T-cell (primary cell): ENCODE measurements at regions not wholly inside any gene's neighbourhood (a gene's known extent, or its start where the extent isn't known, plus 50 kb on each side); places are given as distances from the start of the nearest gene placed in this dataset.

Experiments used
- ATAC-seq, 4 experiments: fragments of 200-7000 bp in 3 of 4; fragments of 150-1000 bp in 1 of 4; cut with Tn5 transposase; replicated peaks in 1 of 4; 1 replicate in 3 of 4; 2 replicates in 1 of 4; pipeline ENCODE4 v1.10.0; 2021; ENCODE audit warnings: moderate library complexity in 3 of 4, mild to moderate bottlenecking in 2 of 4, moderate number of reproducible peaks in 1 of 4
- CTCF ChIA-PET, 2 donors: fragments of 300-600 bp; sonication (Branson Sonifier 250); formaldehyde crosslinking; loops; one replicate each; lab custom pipeline; 2022; ENCODE audit warnings: antibody characterized with exemption in 2 of 2; lab: Charles Lee
- POLR2A ChIA-PET, 2 donors: fragments of 300-600 bp; sonication (Branson Sonifier 250); formaldehyde crosslinking; loops; one replicate each; lab custom pipeline; 2022; ENCODE audit warnings: antibody characterized with exemption in 2 of 2; lab: Charles Lee
- DNase-seq, 35 experiments: peaks; one replicate each; pipeline versions ENCODE4 v3.0.0 to v3.0.0-alpha.2; 2013 to 2023
- H3K27ac ChIP-seq: one replicate; pipeline ENCODE4 v1.5.1; 2013; ENCODE audit warnings: low read length
- H3K27me3 ChIP-seq, 2 experiments: replicated peaks in 1 of 2; 1 replicate in 1 of 2; 2 replicates in 1 of 2; pipeline versions ENCODE4 v1.6.1 to v1.7.0; 2013; ENCODE audit warnings: low read length in 1 of 2, mixed read lengths in 1 of 2; ENCODE audit not compliant: control insufficient read depth in 2 of 2, insufficient read depth in 2 of 2; ENCODE audit errors: extremely low read depth in 1 of 2
- H3K36me3 ChIP-seq, 2 donors: 1 replicate in 1 of 2; 2 replicates in 1 of 2; pipeline versions ENCODE4 v1.6.1 to v1.7.0; 2013; ENCODE audit warnings: low read length in 1 of 2; ENCODE audit not compliant: control insufficient read depth in 2 of 2, insufficient read depth in 1 of 2; ENCODE audit errors: extremely low read depth in 1 of 2
- H3K4me1 ChIP-seq, 2 experiments: 1 replicate in 1 of 2; 2 replicates in 1 of 2; pipeline versions ENCODE4 v1.6.1 to v1.7.0; 2013; ENCODE audit warnings: low read length in 2 of 2, mixed read lengths in 1 of 2; ENCODE audit not compliant: insufficient read depth in 2 of 2, control insufficient read depth in 1 of 2; ENCODE audit errors: extremely low read depth in 1 of 2
- H3K4me3 ChIP-seq, 2 donors: 1 replicate in 1 of 2; 2 replicates in 1 of 2; pipeline versions ENCODE4 v1.5.1 to v1.7.0; 2013; ENCODE audit warnings: mild to moderate bottlenecking in 2 of 2, low read length in 1 of 2, moderate library complexity in 1 of 2; ENCODE audit not compliant: control insufficient read depth in 1 of 2; ENCODE audit errors: extremely low read depth in 1 of 2
- H3K9me3 ChIP-seq: 2 replicates; pipeline ENCODE4 v1.7.0; 2013
- H3K27ac Mint-ChIP-seq, 2 donors: one replicate each; pipeline ENCODE4 v1.8.0; 2020 to 2021; ENCODE audit warnings: mild to moderate bottlenecking in 2 of 2, mixed read lengths in 2 of 2
- H3K27me3 Mint-ChIP-seq, 2 donors: one replicate each; pipeline ENCODE4 v1.8.0; 2021 to 2022; ENCODE audit warnings: mixed read lengths in 2 of 2
- H3K36me3 Mint-ChIP-seq: one replicate; pipeline ENCODE4 v1.8.0; 2021; ENCODE audit warnings: mixed read lengths
- H3K4me1 Mint-ChIP-seq, 3 donors: one replicate each; pipeline ENCODE4 v1.8.0; 2020 to 2022; ENCODE audit warnings: mixed read lengths in 3 of 3, mild to moderate bottlenecking in 1 of 3
- H3K4me3 Mint-ChIP-seq, 3 donors: one replicate each; pipeline ENCODE4 v1.8.0; 2020 to 2022; ENCODE audit warnings: mild to moderate bottlenecking in 3 of 3, mixed read lengths in 3 of 3, moderate library complexity in 3 of 3
- H3K9me3 Mint-ChIP-seq, 3 donors: one replicate each; pipeline ENCODE4 v1.8.0; 2020 to 2022; ENCODE audit warnings: mixed read lengths in 3 of 3
- WGBS: methylation state at CpG from one replicate; pipeline ENCODE4 v1.1.5; 2013; ENCODE audit warnings: missing lambda C conversion rate; ENCODE audit not compliant: insufficient coverage; 5-methylcytosine and 5-hydroxymethylcytosine counted together

GRCh38 chr5:21665524-21665923 is 1187.6 kb downstream of the CDH12 start:
- no CpG with 5 or more reads among the region's 2 CpGs for WGBS
- ATAC-seq (no peak), DNase-seq (no peak)
- Histone ChIP-seq H3K27me3 (no peaks in the 10 kb centered on the region), H3K4me1 (no peaks in the 10 kb centered on the region), H3K4me3 (no peak overlapping the region), H3K27ac (no peak overlapping the region), H3K36me3 (no peaks in the 10 kb centered on the region), H3K9me3 (no peaks in the 10 kb centered on the region)
- no peak overlapping the region for H3K27ac Mint-ChIP-seq
- H3K4me3 Mint-ChIP-seq = no peak overlapping the region
- CTCF ChIA-PET = no interaction called here
- no peaks in the 10 kb centered on the region for H3K36me3 Mint-ChIP-seq
- POLR2A ChIA-PET = no interaction called here
- peaks cover 16 to 28% (median 17%) of the 10 kb centered on the region in 3 donors for H3K9me3 Mint-ChIP-seq
- no peaks in the 10 kb centered on the region for H3K4me1 Mint-ChIP-seq
- no peaks in the 10 kb centered on the region for H3K27me3 Mint-ChIP-seq

DNA sequence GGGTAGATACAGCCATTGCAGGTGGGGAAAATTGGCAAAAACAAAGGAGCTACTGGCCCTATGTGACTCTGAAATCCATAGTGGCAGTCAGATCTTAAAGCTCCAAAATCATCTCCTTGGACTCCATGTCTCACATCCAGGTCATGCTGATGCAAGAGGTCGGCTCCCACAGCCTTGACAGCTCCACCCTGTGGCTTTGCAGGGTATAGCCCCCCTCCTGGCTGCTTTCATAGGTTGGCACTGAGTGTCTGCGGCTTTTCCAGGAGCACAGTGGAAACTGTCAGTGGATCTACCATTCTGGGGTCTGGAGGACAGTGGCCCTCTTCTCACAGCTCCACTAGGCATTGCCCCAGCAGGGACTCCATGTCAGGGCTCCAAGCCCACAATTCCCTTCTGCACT is 1190.1 kb downstream of the CDH12 start:
- Mint-ChIP-seq H3K9me3 (peaks cover 16 to 41% (median 18%) of the 10 kb centered on the region in 3 donors), H3K4me3 (no peak overlapping the region), H3K36me3 (no peaks in the 10 kb centered on the region), H3K27me3 (no peaks in the 10 kb centered on the region), H3K27ac (no peak overlapping the region), H3K4me1 (no peaks in the 10 kb centered on the region)
- H3K4me3 ChIP-seq = no peak overlapping the region
- no peaks in the 10 kb centered on the region for H3K27me3 ChIP-seq
- 45% methylated on average over 2 of the region's 2 CpGs for WGBS
- no peaks in the 10 kb centered on the region for H3K9me3 ChIP-seq
- H3K36me3 ChIP-seq = no peaks in the 10 kb centered on the region
- CTCF ChIA-PET = no interaction called here
- H3K27ac ChIP-seq = no peak overlapping the region
- DNase-seq (no peak), ATAC-seq (no peak)
- POLR2A ChIA-PET = no interaction called here
- H3K4me1 ChIP-seq = no peaks in the 10 kb centered on the region

DNA sequence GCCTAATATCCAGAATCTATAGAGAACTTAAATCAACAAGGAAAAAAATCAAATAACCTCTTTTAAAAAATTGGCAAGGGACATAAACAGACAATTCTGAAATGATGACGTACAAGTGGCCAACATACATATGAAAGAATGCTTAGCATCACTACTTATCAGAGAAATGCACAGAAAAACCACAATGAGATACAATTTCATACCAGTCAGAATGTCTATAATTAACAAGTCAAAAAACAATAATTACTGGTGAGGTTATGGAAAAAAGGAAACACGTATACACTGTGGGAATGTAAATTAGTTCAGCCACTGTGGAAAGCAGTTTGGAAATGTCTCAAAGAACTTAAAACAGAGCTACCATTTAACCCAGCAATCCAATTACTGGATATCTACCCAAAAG is 1192.0 kb downstream of the CDH12 start:
- H3K4me1 ChIP-seq = no peaks in the 10 kb centered on the region
- no peaks in the 10 kb centered on the region for H3K9me3 ChIP-seq
- no peak overlapping the region for H3K27ac ChIP-seq
- ATAC-seq = no peak
- Mint-ChIP-seq H3K4me3 (no peak overlapping the region), H3K9me3 (peaks cover 16 to 41% (median 18%) of the 10 kb centered on the region in 3 donors), H3K27me3 (no peaks in the 10 kb centered on the region), H3K36me3 (no peaks in the 10 kb centered on the region), H3K4me1 (no peaks in the 10 kb centered on the region), H3K27ac (no peak overlapping the region)
- H3K36me3 ChIP-seq = no peaks in the 10 kb centered on the region
- H3K4me3 ChIP-seq = no peak overlapping the region
- ChIA-PET CTCF (no interaction called here), POLR2A (no interaction called here)
- H3K27me3 ChIP-seq = no peaks in the 10 kb centered on the region
- no CpG with 5 or more reads among the region's 2 CpGs for WGBS
- no peak for DNase-seq

DNA sequence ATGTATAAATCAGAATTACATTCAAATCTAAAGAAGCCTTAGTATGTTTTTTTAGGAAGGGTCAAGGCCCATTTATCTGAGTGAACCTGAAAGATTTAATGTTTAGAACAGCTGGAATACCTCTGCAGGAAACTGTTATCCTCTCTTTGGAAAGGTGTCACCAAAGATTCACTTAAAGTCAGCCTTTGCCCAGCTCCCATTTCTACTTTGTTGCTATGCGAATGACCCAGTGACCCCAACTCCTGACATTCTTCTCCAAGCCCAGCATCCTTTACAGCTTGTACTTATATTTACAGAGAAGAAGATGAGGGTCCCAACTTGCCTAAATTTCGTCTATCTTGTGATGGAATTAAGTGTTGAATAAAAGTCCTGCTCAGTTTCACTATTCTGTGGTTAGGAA is 1198.6 kb downstream of the CDH12 start:
- Mint-ChIP-seq H3K9me3 (peaks cover 0 to 14% (median 3%) of the 10 kb centered on the region in 3 donors), H3K27ac (no peak overlapping the region), H3K36me3 (no peaks in the 10 kb centered on the region), H3K4me1 (no peaks in the 10 kb centered on the region), H3K27me3 (no peaks in the 10 kb centered on the region), H3K4me3 (no peak overlapping the region)
- Histone ChIP-seq H3K27ac (no peak overlapping the region), H3K4me3 (no peak overlapping the region), H3K4me1 (no peaks in the 10 kb centered on the region), H3K36me3 (no peaks in the 10 kb centered on the region), H3K27me3 (no peaks in the 10 kb centered on the region), H3K9me3 (no peaks in the 10 kb centered on the region)
- ChIA-PET CTCF (no interaction called here), POLR2A (no interaction called here)
- no peak for DNase-seq
- ATAC-seq = no peak
- 17% methylated on average over 1 of the region's 2 CpGs for WGBS

- no peak for ATAC-seq
- Histone ChIP-seq H3K36me3 (no peaks in the 10 kb centered on the region), H3K4me3 (no peak overlapping the region), H3K27ac (no peak overlapping the region), H3K9me3 (no peaks in the 10 kb centered on the region), H3K4me1 (no peaks in the 10 kb centered on the region), H3K27me3 (no peaks in the 10 kb centered on the region)
- H3K27me3 Mint-ChIP-seq = no peaks in the 10 kb centered on the region
- no peak for DNase-seq
- H3K4me3 Mint-ChIP-seq = no peak overlapping the region
- peaks cover 3 to 4% (median 4%) of the 10 kb centered on the region in 3 donors for H3K9me3 Mint-ChIP-seq
- ChIA-PET CTCF (no interaction called here), POLR2A (no interaction called here)
- no peaks in the 10 kb centered on the region for H3K4me1 Mint-ChIP-seq
- no CpG with 5 or more reads among the region's 3 CpGs for WGBS
- no peak overlapping the region for H3K27ac Mint-ChIP-seq
- H3K36me3 Mint-ChIP-seq = no peaks in the 10 kb centered on the region
Observed at GRCh38 chr5:21649969-21650368, 1203.2 kb downstream of the CDH12 start.

DNA sequence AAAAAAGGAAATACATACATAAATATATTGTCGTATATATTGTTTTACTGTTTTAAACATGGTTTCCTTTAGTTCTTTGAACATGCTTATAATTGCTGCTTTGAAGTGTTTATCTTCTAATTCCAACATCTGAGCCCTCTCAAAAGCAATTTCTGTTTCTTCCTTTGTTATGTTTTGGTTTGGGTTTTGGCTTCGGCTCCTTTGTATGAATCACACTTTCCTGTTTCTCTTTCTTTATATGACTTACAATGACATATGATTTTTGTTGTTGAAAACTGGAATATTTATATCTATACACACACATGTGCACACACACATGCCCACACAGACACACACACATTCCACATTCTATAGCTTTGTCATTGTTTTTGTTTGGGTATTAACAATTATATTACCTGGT is 1206.7 kb downstream of the CDH12 start:
- ATAC-seq (no peak), DNase-seq (no peak)
- Histone ChIP-seq H3K27me3 (no peaks in the 10 kb centered on the region), H3K4me1 (no peaks in the 10 kb centered on the region), H3K36me3 (no peaks in the 10 kb centered on the region), H3K4me3 (no peak overlapping the region), H3K27ac (no peak overlapping the region), H3K9me3 (no peaks in the 10 kb centered on the region)
- Mint-ChIP-seq H3K4me3 (no peak overlapping the region), H3K36me3 (no peaks in the 10 kb centered on the region), H3K9me3 (peaks cover 3 to 4% (median 4%) of the 10 kb centered on the region in 3 donors), H3K4me1 (no peaks in the 10 kb centered on the region), H3K27ac (no peak overlapping the region), H3K27me3 (no peaks in the 10 kb centered on the region)
- ChIA-PET POLR2A (no interaction called here), CTCF (no interaction called here)
- WGBS = no CpG with 5 or more reads among the region's 2 CpGs

GRCh38 chr5:21644032-21644431 is 1209.1 kb downstream of the CDH12 start:
- no peak overlapping the region for H3K27ac Mint-ChIP-seq
- ATAC-seq = no peak
- H3K36me3 Mint-ChIP-seq = no peaks in the 10 kb centered on the region
- Histone ChIP-seq H3K27me3 (no peaks in the 10 kb centered on the region), H3K36me3 (no peaks in the 10 kb centered on the region), H3K4me1 (no peaks in the 10 kb centered on the region), H3K27ac (no peak overlapping the region), H3K4me3 (no peak overlapping the region), H3K9me3 (no peaks in the 10 kb centered on the region)
- H3K9me3 Mint-ChIP-seq = peaks cover 0 to 4% (median 3%) of the 10 kb centered on the region in 3 donors
- DNase-seq = no peak
- no peak overlapping the region for H3K4me3 Mint-ChIP-seq
- no peaks in the 10 kb centered on the region for H3K4me1 Mint-ChIP-seq
- WGBS = no CpG with 5 or more reads among the region's 3 CpGs
- ChIA-PET POLR2A (no interaction called here), CTCF (no interaction called here)
- no peaks in the 10 kb centered on the region for H3K27me3 Mint-ChIP-seq
